HG02759 (cell line): ENCODE measurements at regions not wholly inside any gene's neighbourhood (a gene's known extent, or its start where the extent isn't known, plus 50 kb on each side); places are given as distances from the start of the nearest gene placed in this dataset.

Experiments
- ATAC-seq: cut with Tn5 transposase; IDR thresholded peaks from one replicate; pipeline ENCODE4 v1.9.1; 2021; ENCODE audit warnings: mild to moderate bottlenecking, moderate library complexity; ENCODE audit not compliant: unreplicated experiment

- no peak for ATAC-seq
Observed at GRCh38 chr12:124633365-124634362, 66.3 kb upstream of the NCOR2 start.

- no peak for ATAC-seq
Observed at GRCh38 chr12:124632519-124632984, 65.1 kb upstream of the NCOR2 start.

DNA sequence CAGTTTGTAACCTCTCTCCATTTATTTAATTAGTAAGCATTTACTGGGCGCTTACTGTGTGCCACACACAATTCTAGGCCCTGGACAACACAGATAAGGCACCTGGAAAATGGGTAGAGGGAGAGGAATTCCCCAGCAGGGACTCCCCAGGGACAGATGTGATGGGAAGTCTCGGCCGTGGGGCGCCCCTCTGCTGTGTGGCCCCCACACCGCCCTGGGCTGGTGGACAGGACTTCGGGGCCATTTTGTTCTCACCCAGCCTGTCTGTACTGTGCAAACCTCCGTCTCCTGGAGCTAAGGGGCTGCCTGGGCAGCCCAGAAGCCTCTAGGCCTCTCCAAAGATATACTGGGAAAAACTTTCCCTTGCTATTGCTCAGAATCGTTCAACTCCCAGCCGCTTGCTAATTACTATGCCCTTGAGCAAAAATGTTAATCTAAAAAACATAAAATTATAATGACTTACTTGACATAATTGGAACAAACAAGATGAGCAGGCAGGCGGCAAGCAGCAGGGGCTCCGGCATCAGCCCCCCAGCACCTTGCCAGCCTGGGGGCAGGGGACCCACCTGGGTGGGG, 64.4 kb upstream of the NCOR2 start:
- ATAC-seq = no peak

- ATAC-seq = no peak
Observed at GRCh38 chr12:124630791-124631313, 63.4 kb upstream of the NCOR2 start.

GRCh38 chr12:124629789-124630480, 62.5 kb upstream of the NCOR2 start:
- no peak for ATAC-seq

DNA sequence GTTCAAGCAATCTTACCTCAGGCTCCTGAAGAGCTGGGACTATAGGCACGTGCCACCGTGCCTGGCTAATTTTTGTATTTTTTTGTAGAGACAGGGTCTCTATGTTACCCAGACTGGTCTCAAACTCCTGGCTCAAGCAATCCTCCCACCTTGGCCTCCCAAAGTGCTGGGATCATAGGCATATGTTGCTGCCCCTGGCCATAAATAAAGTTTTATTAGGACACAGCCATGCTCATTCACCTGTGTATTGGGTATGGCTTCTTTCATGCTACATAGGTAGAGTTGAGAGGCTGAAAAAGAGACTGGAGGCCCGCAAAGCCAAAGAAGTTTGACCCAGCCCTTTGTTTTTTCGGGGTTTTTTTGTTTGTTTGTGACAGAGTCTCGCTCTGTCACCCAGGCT, 61.7 kb upstream of the NCOR2 start:
- no peak for ATAC-seq

DNA sequence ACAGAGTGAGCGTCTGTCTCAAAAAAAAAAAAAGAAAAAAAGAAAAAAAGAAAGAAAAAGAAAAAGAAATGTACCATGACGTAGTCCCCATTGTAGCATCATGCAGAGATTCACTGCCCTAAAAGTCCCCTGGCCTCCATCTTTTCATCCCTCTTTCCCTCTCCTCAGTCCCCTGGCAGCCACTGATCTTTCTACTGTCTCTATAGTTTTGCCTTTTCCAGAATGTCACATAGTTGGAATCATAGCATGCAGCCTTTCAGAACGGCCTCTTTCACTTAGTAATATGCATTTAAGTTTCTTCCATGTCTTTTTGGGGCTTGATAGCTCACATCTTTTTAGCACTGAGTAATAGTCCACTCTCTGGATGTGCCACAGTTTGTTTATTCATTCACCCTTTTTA, 60.5 kb upstream of the NCOR2 start:
- ATAC-seq = no peak

DNA sequence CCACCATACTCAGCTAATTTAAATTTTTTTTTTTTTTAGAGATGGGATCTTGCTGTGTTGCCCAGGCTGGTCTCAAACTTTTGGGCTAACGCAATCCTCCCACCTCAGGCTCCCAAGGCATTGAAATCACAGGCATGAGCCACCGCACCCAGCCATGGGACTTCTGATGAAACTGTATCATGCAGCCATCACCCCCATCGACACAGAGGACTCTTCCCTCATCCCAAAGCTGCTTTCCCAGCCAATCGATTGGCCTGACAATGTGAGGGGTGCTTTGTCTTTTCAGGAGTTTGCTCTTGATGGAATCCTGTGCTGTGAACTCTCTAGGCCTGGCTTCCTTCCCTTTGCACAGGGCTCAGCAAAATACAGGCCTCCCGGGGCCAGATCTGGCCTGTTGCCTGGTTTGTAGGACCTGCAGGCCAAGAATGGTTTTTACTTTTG, 59.6 kb upstream of the NCOR2 start:
- no peak for ATAC-seq

DNA sequence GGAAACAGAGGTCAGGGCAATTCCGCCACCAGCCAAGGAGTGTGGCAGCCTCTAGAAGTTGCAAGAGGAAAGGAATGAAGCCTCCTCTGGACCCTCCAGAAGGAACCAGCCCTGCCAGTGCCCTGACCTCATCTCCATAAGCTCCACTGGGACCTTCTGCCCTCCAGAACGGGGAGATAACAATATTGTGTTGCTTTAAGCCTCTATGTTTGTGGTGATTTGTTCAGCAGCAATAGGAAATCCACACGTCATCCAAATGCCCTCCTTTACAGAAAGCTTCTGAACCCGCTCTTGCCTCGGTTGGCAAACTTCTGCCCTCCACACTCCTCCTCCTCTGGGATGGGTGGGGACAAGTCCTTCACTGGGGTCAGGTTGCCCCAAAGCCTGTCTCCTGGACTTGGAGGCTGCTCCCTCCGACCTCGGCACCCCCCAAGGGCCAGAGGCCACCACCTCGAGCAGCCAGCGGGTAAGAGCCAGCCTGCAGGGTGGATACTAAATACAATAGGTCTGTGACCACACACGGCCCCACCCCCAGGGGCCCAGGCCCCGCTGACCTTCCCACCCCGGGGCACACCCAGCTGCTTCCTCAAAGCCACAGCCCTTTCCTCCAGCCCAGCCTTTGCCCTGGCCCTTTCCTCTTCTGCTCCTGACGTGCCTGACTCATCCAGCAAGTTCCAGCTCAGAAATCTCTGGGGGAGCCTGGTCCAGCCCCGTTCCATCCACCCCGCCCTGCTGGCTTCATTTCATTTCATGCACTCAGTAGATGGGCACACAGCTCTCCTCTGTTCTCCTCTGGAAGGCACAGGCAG, 58.7 kb upstream of the NCOR2 start:
- no peak for ATAC-seq

DNA sequence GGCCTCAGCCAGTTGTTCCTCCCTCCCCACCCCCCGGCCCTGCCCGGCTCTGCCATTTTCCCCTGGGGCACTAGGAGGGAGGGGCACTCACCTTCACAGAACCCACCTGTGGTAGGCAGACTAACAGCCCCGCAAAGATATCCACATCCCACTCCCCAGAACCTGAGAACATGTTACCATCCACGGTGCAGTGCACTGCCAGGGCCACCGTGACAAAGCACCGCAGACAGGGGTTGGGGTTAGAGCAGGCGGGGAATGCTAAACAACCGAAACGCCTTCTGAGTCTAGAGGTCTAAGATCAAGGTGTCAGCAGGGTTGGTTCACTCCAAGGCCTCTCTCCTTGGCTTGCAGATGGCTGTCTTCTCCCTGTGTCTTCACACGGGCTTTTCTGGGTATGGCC, 57.4 kb upstream of the NCOR2 start:
- ATAC-seq = no peak

DNA sequence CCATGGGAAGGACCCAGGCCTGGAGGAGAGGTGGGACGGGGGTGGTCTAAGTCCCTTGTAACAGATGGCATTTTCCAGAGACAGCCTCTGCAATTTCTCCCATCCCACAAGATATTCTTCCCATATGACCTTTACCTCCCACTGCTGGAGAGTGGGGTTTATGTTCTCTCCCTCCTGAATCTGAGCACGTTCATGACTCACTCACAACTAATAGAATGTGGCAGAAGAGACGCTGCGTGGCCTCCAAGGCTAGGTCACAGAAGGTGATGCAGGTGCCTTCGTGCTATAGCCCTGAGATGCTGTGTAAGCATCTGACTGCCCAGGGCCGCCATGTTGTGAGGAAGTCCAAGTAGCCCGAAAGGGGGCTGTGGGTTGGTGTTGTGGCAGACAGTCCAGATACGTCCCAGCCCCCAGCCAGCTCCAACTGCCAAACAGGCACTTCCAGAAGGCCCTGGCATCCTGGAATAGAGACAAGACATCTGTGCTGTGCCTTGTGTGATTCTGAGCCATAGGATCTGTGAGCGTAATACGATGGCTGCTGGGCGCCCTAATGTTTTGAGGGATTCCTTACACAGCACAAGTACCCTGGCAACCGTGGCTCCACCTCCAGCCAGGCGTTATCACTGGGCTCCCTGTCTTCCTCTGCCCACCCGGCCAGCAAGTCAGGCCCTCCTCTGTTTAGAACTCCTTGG, 56.1 kb upstream of the NCOR2 start:
- ATAC-seq = no peak

DNA sequence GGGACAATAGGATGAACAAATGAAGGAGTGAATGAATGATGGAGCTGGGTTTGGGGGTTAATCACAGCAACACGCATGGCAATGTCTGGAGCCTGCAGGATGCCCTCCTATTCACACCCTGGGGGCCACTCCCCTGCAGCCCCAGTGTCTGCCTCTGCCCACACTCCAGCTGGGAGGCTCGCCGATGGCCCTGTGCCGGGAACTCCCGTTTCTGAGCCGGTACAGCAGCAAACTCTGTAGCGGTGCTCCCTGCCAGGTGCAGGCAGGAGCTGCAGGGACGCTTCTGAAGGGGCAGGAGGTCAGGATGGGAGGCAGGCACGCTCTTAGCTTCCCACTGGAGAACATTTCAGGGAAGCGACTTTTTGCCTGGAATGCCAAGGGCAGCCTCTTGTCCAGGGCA, 55.4 kb upstream of the NCOR2 start:
- no peak for ATAC-seq

DNA sequence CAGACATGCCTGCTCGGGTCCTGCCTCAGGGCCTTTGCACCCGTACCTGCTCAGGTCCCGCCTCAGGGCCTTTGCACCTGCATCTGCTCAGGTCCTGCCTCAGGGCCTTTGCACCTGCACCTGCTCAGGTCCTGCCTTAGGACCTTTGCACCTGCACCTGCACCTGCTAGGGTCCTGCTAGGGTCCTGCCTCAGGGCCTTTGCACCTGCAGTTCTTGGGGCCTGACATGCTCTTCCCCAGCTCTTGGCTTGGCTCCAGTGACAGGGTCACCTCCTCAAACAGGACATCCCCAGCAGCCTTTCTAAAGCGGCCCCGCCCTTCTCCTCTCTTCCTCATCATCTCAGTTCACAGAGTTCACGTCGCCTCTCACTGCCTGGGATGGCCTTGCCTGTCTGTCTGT, 54.9 kb upstream of the NCOR2 start:
- ATAC-seq = no peak

DNA sequence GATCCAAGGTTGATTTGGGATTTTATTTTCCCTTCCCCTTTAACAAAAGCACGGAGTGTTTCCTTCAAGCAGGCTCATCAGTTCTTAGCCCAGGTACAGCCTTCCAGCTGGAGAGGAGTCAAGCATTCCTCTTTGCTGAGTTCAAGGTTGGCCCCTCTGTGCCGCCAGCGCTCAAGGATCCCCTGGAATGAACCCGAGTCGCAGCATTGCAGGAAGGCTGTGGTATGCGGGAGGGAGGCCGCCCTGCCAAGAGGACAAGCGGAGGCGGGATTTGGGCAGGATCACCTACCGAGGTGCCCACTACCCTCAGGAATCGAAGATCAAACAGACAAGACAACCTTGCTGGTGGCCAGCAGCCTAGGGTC, 53.9 kb upstream of the NCOR2 start:
- no peak for ATAC-seq

- no peak for ATAC-seq
Observed at GRCh38 chr12:124620606-124621295, 53.3 kb upstream of the NCOR2 start.

DNA sequence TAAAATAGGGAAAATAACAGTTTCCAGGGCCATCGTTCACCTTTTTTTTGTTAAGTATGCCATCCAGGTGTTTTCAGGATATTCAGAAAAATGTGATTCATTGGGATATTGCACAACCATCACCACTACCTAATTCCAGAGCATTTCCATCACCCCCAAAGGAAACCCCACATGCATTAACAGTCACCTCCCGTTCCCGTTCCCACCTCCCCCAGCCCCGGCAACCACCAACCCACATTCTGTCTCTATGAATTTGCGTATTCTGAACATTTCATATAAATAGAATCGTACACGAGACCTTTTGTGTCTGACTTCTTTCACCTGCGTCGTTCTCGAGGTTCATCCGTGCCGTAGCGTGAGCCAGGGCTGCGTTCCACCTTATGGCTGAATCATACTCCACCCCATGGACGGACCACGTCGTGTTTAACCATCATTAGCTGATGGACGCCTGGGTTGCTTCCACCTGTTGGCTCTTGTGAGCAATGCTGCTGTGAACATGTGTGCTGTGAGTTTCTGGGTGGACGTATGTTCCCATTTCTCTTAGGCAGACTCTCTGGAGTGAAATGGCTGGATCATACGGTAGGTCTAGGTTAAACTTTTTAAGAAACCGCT, 51.0 kb upstream of the NCOR2 start:
- ATAC-seq = no peak

GRCh38 chr12:124617615-124618014, 50.2 kb upstream of the NCOR2 start:
- ATAC-seq = no peak
